ENCODE measurements at regions not wholly inside any gene's neighbourhood (a gene's known extent, or its start where the extent isn't known, plus 50 kb on each side); places are given as distances from the start of the nearest gene placed in this dataset.

GRCh38 chr10:33418301-33418700 lies 83.8 kb upstream of the NRP1 start:
- DNase-seq (ENCODE audit: low read depth in 2 of 2) = no peak

DNA sequence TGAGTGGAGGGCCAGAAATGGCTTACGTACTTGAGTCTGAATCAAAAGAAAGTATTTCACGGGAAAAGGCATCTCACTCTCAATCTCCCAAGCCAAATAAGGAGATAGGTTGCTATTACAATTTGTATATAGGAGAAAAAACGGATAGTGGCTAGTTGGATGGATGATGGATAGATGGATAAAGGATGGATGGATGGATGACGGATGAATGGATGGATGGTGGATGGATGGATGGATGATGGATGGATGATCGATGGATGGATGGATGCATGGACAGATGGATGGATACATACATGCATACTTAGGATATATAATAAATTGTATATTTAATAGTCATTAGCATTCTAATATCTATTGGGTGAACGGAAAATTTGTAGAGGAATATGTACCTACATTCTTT lies 82.2 kb upstream of the NRP1 start:
- DNase-seq (ENCODE audit: low read depth in 2 of 2) = no peak

- no peak for DNase-seq (ENCODE audit: low read depth in 2 of 2)
Observed at GRCh38 chr10:33416209-33416608, 81.7 kb upstream of the NRP1 start.

DNA sequence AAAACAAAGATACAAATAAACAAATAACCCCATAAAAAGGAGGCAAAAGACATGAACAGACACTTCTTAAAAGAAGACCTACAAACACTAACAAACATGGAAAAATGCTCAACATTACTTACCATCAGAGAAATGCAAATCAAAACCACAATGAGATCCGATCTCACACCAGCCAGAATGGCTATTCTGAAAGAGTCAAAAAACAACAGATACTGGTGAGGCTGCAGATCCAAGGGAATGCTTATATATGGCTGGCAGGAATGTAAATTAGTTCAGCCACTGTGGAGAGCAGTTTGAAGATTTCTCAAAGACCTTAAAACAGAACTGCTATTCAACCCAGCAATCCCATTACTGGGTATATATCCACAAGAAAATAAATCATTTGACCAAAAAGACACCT lies 80.4 kb upstream of the NRP1 start:
- DNase-seq (ENCODE audit: low read depth in 2 of 2) = no peak

GRCh38 chr10:33412653-33413361 lies 78.3 kb upstream of the NRP1 start:
- no peak for DNase-seq (ENCODE audit: low read depth in 2 of 2)

DNA sequence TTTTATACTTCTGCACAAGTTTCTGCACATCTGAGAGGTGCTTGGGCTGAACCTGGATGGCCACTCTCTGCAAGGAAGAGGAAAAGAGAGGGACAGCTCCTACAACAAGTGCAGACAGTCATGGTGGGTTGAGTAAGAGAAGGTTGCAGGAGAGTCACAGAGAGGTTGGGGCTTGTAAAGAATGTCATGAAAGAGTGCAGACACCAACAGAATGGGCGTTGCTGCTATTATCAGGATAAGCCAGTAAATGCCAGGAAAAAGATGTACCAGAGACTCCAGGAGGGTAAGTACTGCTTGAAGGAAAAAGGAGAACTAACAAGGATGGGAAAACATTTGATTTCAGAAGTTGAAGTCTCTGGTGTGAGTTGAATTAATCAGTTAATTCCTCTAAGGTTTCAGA lies 77.8 kb upstream of the NRP1 start:
- no peak for DNase-seq (ENCODE audit: low read depth in 2 of 2)

GRCh38 chr10:33410860-33411234 lies 76.4 kb upstream of the NRP1 start:
- no peak for DNase-seq (ENCODE audit: low read depth in 2 of 2)

DNA sequence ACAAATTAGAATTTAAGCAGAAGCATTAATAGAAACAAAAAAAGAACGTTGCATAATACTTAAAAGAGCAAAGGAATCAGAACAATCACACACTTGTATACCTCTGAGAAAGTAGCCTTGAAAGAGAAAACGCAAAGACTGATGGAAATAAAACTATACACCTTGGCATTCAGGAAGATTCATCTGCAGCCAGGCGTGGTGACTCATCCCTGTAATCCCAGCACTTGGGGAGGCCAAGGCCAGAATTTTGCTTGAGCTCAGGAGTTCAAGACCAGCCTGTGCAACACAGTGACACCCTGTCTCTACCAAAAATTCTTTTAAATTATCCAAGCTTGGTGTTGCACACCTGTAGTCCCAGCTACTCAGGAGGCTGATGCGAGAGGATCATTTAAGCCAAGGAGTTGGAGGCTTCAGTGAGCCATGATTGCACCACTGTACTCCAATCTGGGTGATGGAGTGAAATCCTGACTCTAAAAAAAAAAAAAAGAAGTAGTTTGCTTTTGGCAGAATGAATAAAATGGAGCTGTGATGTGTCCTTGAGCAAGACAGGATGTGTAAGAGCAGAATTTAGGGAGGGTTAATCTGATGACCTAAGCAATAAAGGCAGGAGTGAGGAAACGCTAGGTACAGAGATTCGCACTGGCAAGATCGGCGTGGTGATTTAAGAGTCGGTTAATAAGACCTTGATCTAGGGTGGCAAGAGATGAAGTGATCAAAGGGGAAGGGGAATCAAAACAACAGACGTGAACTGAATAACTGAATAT lies 75.8 kb upstream of the NRP1 start:
- no peak for DNase-seq (ENCODE audit: low read depth in 2 of 2)

DNA sequence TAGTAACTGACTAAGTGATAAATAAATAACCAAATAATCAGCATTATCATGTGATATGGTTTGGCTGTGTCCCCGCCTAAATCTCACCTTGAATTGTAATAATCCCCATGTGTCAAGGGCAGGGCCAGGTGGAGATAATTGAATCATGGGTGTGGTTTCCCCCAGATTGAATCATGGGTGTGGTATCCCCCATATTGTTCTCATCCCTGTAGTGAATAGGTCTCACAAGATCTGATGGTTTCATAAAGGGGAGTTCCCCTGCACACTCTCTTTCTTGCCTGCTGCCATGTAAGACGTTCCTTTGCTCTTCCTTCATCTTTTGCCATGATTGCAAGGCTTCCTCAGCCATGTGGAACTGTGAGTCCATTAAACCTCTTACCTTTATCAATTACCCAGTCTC lies 72.1 kb upstream of the NRP1 start:
- DNase-seq (ENCODE audit: low read depth in 2 of 2) = no peak

DNA sequence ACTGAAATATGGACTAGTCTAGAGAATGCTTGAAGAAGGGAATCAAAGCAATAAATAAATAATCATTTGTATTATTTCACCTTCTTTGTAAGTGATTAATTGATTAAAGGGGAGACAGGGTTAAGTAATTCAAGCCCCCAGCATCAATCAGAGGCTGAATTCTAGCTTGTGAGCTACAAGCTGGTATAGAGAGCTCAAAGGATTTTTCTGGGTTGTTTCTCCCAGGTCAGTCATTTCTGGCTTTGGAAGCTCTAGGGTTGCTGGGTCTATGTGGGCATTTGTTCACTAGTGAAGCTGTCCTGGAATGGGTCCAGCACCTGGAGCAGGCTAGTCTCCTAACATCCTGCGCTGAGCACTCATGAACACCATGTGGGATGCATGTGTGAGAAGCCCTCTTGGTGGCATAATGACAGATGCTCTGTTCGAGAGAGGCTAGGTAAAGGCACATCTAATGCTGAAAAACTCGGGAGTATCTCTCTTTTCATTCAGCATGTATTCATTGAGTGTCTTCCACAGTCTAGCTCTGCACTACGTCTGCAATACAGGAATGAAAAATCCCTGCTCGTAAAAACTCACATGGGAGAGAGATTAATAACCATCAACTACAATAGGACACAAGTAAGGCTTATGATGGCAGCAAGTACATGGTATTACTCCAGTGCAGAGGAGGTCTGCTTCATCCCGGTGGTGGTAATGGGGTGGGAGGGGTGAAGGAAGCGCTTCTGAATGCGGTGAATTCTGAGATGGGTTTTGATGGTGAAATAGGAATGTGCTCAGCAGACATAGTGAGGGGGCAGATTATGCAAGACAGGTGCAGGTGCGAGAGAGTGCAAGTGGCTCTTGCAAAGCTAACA lies 68.0 kb upstream of the NRP1 start:
- DNase-seq (ENCODE audit: low read depth in 2 of 2) = no peak

DNA sequence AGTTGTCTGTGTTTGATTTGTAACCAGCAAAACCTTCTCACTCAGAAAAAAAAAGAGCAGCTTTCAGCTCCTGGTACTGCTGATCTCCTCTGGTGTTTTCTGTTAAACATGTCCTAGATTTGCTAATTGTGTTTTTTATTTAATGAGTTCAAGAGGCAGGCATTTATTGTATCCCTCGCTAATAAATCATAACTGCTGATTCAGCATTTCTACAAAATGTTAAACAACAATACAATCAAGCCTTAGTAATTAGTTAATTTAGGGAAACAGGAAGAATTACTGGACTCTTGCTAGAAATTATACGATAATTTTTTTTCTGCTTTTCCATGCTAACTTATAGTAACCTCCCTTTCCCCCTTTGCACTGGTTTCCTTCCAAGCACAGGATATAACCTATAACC lies 66.8 kb upstream of the NRP1 start:
- no peak for DNase-seq (ENCODE audit: low read depth in 2 of 2)

- DNase-seq (ENCODE audit: low read depth in 2 of 2) = no peak
Observed at GRCh38 chr10:33398796-33399195, 64.3 kb upstream of the NRP1 start.

DNA sequence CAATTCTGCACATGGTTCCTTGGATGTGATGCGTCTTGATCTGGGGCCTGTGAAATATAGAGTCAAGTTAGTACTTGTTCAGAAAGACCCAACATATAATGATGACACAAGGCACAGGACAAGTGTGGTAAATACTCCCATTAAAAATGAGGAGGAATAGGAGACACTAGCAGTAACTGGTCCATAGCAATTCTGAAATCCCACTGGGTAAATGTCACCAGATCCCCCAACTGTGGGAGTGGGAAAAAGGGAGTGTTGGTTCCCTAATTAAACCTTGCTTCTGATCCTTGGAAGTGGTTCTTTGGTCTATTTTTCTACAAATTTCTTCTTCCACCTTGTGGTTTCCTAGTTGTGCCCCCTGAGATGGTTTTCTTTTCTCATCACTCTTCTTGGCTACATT lies 62.5 kb upstream of the NRP1 start:
- no peak for DNase-seq (ENCODE audit: low read depth in 2 of 2)

- DNase-seq (ENCODE audit: low read depth in 2 of 2) = no peak
Observed at GRCh38 chr10:33396279-33396678, 61.8 kb upstream of the NRP1 start.

DNA sequence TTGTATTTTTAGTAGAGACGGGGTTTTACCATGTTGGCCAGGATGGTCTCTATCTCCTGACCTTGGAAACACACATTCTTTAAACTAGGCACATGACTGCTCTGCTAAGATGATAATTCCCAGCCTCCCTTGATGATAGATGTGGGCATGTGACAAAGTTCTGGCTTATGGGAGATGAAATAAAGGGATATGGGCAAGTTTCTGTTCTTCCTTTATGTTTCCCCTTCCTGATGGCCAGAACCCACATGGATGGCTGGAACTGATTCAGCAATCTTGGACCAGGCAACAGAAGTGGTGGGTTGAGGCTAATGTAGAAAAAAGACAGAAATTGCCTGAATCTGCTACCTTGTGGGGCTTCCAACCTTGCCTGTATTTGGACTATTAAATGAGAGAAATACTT lies 60.7 kb upstream of the NRP1 start:
- no peak for DNase-seq (ENCODE audit: low read depth in 2 of 2)

DNA sequence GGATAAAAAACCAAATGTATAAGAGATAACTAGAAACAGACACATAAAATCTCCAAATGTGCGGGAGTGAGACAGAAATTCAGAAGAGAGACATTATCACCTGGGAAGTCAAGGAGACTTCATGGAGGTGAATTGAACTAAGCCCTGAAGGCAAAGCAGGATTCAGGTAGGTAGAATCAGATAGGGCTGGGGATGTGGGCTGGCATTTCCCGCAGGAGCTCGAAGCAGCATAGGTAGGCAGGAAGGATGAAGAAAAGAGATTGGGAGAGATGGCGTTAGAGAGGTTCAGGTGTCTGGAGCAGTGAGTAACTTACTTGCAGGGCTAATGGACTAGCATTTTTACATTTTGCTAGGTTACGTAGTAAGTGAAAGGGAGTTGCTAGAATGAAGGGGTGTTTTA lies 58.2 kb upstream of the NRP1 start:
- no peak for DNase-seq (ENCODE audit: low read depth in 2 of 2)

- no peak for DNase-seq (ENCODE audit: low read depth in 2 of 2)
Observed at GRCh38 chr10:33391611-33392465, 57.4 kb upstream of the NRP1 start.

DNA sequence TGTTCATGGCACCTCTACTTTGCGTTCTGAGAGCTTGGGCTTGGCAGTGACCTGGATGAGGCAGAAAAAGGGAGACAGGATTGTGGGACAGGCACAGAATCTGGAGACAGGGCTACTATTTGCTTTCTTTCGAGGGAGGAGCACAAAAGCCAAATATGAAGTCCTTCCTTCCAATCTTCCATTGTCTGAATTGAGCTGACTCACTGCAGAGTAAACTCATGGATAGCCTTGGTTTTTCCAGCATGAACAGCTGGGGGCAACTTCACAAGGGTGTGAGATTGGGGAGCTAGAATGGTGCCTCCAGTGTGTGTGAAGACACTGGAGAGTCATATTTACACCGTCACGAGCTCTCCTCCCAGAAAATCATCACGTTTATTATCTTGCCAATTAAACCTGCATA lies 55.6 kb upstream of the NRP1 start:
- DNase-seq (ENCODE audit: low read depth in 2 of 2) = no peak

GRCh38 chr10:33388785-33389184 lies 54.3 kb upstream of the NRP1 start:
- DNase-seq (ENCODE audit: low read depth in 2 of 2) = no peak

GRCh38 chr10:33388382-33388781 lies 53.9 kb upstream of the NRP1 start:
- no peak for DNase-seq (ENCODE audit: low read depth in 2 of 2)

DNA sequence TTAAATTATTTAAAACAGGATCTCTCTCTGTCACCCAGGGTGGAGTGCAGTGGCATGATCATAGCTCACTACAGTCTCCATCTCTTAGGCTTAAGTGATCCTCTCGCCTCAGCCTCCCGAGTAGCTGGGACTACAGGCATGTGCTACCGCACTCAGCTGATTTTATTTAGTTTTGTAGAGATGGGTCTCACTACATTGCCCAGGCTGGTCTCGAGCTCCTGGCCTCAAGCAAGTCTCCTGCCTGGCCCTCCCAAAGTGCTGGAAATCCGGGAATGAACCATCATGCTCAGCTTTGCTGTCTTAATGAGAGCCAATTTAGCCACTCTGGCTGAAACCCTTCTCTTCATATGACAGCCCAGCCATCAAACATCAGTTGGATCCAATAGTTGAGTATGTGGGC lies 53.3 kb upstream of the NRP1 start:
- DNase-seq (ENCODE audit: low read depth in 2 of 2) = no peak

- DNase-seq (ENCODE audit: low read depth in 2 of 2) = no peak
Observed at GRCh38 chr10:33386926-33387325, 52.5 kb upstream of the NRP1 start.
